PFSK-1 (cell line): ENCODE measurements at regions not wholly inside any gene's neighbourhood (a gene's known extent, or its start where the extent isn't known, plus 50 kb on each side); places are given as distances from the start of the nearest gene placed in this dataset.

Experiments
- FOXP2 ChIP-seq: optimal IDR thresholded peaks from 2 replicates; pipeline ENCODE3; 2011; ENCODE audit warnings: borderline replicate concordance, control low read depth, inconsistent platforms; ENCODE audit not compliant: insufficient read depth; ENCODE audit errors: extremely low read length, extremely low read depth
- POLR2AphosphoS5 ChIP-seq: IDR thresholded peaks from 2 replicates; pipeline ENCODE4 v1.6.1; 2012; ENCODE audit warnings: low read depth, mild to moderate bottlenecking, control low read depth, low read length, moderate library complexity
- REST ChIP-seq, 2 experiments: IDR thresholded peaks; 2 replicates each; pipeline versions ENCODE4 v1.6.1 to v1.8.0; 2011 to 2012; ENCODE audit warnings: low read depth in 2 of 2, low read length in 2 of 2, control low read depth in 1 of 2, inconsistent platforms in 1 of 2, mild to moderate bottlenecking in 1 of 2, moderate library complexity in 1 of 2; ENCODE audit not compliant: insufficient read depth in 1 of 2
- SIN3A ChIP-seq: IDR thresholded peaks from 2 replicates; pipeline ENCODE4 v1.6.1; 2012; ENCODE audit warnings: mild to moderate bottlenecking, low read length, moderate library complexity, borderline replicate concordance; ENCODE audit not compliant: insufficient read depth
- TAF1 ChIP-seq: IDR thresholded peaks from 2 replicates; pipeline ENCODE4 v1.6.1; 2012; ENCODE audit warnings: low read length, control low read depth, borderline replicate concordance; ENCODE audit not compliant: insufficient read depth

- no peak for TF ChIP-seq FOXP2
- TF ChIP-seq POLR2AphosphoS5, result no peak
- no peak for TF ChIP-seq TAF1
- TF ChIP-seq SIN3A, result no peak
- TF ChIP-seq REST (IDR thresholded peaks at IDR 0.05; ENCODE audit: insufficient read depth in 1 of 2, low read depth in 2 of 2, low read length in 2 of 2), result no peak
These were observed 721.0 kb upstream of the FAM98A start for GRCh38 chr2:34320056-34320455.

- TF ChIP-seq TAF1 (no peak), REST (IDR thresholded peaks at IDR 0.05; ENCODE audit: insufficient read depth in 1 of 2, low read depth in 2 of 2, low read length in 2 of 2) (no peak), POLR2AphosphoS5 (no peak), SIN3A (no peak), FOXP2 (no peak)
These were observed 718.7 kb upstream of the FAM98A start for GRCh38 chr2:34317797-34318196.

GRCh38 chr2:34316788-34317187, 717.7 kb upstream of the FAM98A start:
- no peak for TF ChIP-seq REST (IDR thresholded peaks at IDR 0.05; ENCODE audit: insufficient read depth in 1 of 2, low read depth in 2 of 2, low read length in 2 of 2)
- no peak for TF ChIP-seq POLR2AphosphoS5
- TF ChIP-seq FOXP2, result no peak
- no peak for TF ChIP-seq SIN3A
- TF ChIP-seq TAF1, result no peak

- TF ChIP-seq SIN3A, result no peak
- no peak for TF ChIP-seq FOXP2
- no peak for TF ChIP-seq REST (IDR thresholded peaks at IDR 0.05; ENCODE audit: insufficient read depth in 1 of 2, low read depth in 2 of 2, low read length in 2 of 2)
- no peak for TF ChIP-seq TAF1
- TF ChIP-seq POLR2AphosphoS5, result no peak
These were observed 712.7 kb upstream of the FAM98A start for GRCh38 chr2:34311816-34312215.

GRCh38 chr2:34308140-34308539, 709.0 kb upstream of the FAM98A start:
- TF ChIP-seq FOXP2 (no peak), POLR2AphosphoS5 (no peak), TAF1 (no peak), REST (IDR thresholded peaks at IDR 0.05; ENCODE audit: insufficient read depth in 1 of 2, low read depth in 2 of 2, low read length in 2 of 2) (no peak), SIN3A (no peak)
